Stimulated activated CD4-positive, alpha-beta T cell treated with anti-CD3 and anti-CD28 coated beads, Interleukin-2, amount 100 ng/mL, for 48 hours (primary cell): ENCODE measurements at regions not wholly inside any gene's neighbourhood (a gene's known extent, or its start where the extent isn't known, plus 50 kb on each side); places are given as distances from the start of the nearest gene placed in this dataset.
A peak's percentile ranks its signal among the peaks of the same experiment; 100 is the strongest.
"Not testable (repeated sequence)": the region's sequence is repeated elsewhere in the genome, so short reads cannot be mapped to it uniquely, and the experiment has no call there.

Experiments used
- DNase-seq, 2 donors: peaks; one replicate each; pipeline ENCODE4 v3.0.0-alpha.2; 2020

- DNase-seq, result no peak
Observed at GRCh38 chr5:115469904-115470516, 74.6 kb downstream of the FEM1C start.

GRCh38 chr5:115467628-115468027, 76.9 kb downstream of the FEM1C start:
- no peak for DNase-seq

GRCh38 chr5:115465431-115465830, 79.1 kb downstream of the FEM1C start:
- no peak for DNase-seq

- DNase-seq, result no peak
Observed at GRCh38 chr5:115463983-115464382, 80.6 kb downstream of the FEM1C start.

- DNase-seq, result peak; percentile 15 to 16
Observed at GRCh38 chr5:115461506-115462290, 82.9 kb downstream of the FEM1C start.

GRCh38 chr5:115461093-115461492, 83.5 kb downstream of the FEM1C start:
- no peak for DNase-seq

- no peak for DNase-seq
Observed at GRCh38 chr5:115460472-115460871, 84.1 kb downstream of the FEM1C start.

- no peak for DNase-seq
Observed at GRCh38 chr5:115459855-115460341, 84.7 kb downstream of the FEM1C start.

- DNase-seq, result no peak
Observed at GRCh38 chr5:115458416-115458815, 86.2 kb downstream of the FEM1C start.

- no peak for DNase-seq
Observed at GRCh38 chr5:115458003-115458409, 86.6 kb downstream of the FEM1C start.

- DNase-seq, result no peak
Observed at GRCh38 chr5:115457571-115457970, 87.0 kb downstream of the FEM1C start.

GRCh38 chr5:115456539-115457040, 88.0 kb downstream of the FEM1C start:
- no peak for DNase-seq

- DNase-seq, result no peak
Observed at GRCh38 chr5:115456056-115456455, 88.5 kb downstream of the FEM1C start.

- DNase-seq, result no peak
Observed at GRCh38 chr5:115455301-115455707, 89.3 kb downstream of the FEM1C start.

- no peak for DNase-seq
Observed at GRCh38 chr5:115453391-115454095, 91.0 kb downstream of the FEM1C start.

GRCh38 chr5:115452536-115453235, 91.9 kb downstream of the FEM1C start:
- DNase-seq, result no peak

- DNase-seq, result no peak
Observed at GRCh38 chr5:115452083-115452482, 92.5 kb downstream of the FEM1C start.

- no peak for DNase-seq
Observed at GRCh38 chr5:115450741-115451140, 93.8 kb downstream of the FEM1C start.

GRCh38 chr5:115448630-115449029, 95.9 kb downstream of the FEM1C start:
- DNase-seq, result not testable (repeated sequence)

- no peak for DNase-seq
Observed at GRCh38 chr5:115440782-115441451, 103.7 kb downstream of the FEM1C start.

GRCh38 chr5:115439639-115440038, 104.9 kb downstream of the FEM1C start:
- DNase-seq, result no peak

- no peak for DNase-seq
Observed at GRCh38 chr5:115439042-115439441, 105.5 kb downstream of the FEM1C start.
